AG09319 (cell line): ENCODE measurements at regions not wholly inside any gene's neighbourhood (a gene's known extent, or its start where the extent isn't known, plus 50 kb on each side); places are given as distances from the start of the nearest gene placed in this dataset.

Experiments used
- DNase-seq: peaks from one replicate; pipeline ENCODE4 v3.0.0-alpha.2; 2010; ENCODE audit warnings: low read depth; ENCODE audit errors: extremely low read depth
- CTCF ChIP-seq: IDR thresholded peaks from 2 replicates; pipeline ENCODE4 v1.5.1; 2011; ENCODE audit warnings: low read depth, mild to moderate bottlenecking, inconsistent platforms, low read length, moderate library complexity

GRCh38 chr9:126056312-126057021 lies 270.2 kb upstream of the MVB12B start:
- TF ChIP-seq CTCF: no peak

GRCh38 chr9:126057121-126057825 lies 269.4 kb upstream of the MVB12B start:
- no peak for DNase-seq
- TF ChIP-seq CTCF: no peak

More at GRCh38 chr9:126056312-126057021, 270.2 kb upstream of the MVB12B start:
- no peak for DNase-seq

- no peak for DNase-seq
Measured at GRCh38 chr9:126058011-126058531, 268.6 kb upstream of the MVB12B start.

GRCh38 chr9:126058591-126058990 lies 268.0 kb upstream of the MVB12B start:
- no peak for DNase-seq
- TF ChIP-seq CTCF: no peak

More at GRCh38 chr9:126058011-126058531, 268.6 kb upstream of the MVB12B start:
- TF ChIP-seq CTCF: no peak

GRCh38 chr9:126061575-126061974 lies 265.1 kb upstream of the MVB12B start:
- TF ChIP-seq CTCF: no peak

GRCh38 chr9:126062158-126062886 lies 264.3 kb upstream of the MVB12B start:
- TF ChIP-seq CTCF: no peak
- DNase-seq: no peak

More at GRCh38 chr9:126061575-126061974, 265.1 kb upstream of the MVB12B start:
- no peak for DNase-seq
